GM19023 (cell line): ENCODE measurements at regions not wholly inside any gene's neighbourhood (a gene's known extent, or its start where the extent isn't known, plus 50 kb on each side); places are given as distances from the start of the nearest gene placed in this dataset.
"Not testable (repeated sequence)": the region's sequence is repeated elsewhere in the genome, so short reads cannot be mapped to it uniquely, and the experiment has no call there.

ENCODE experiments used
- ATAC-seq: cut with Tn5 transposase; IDR thresholded peaks from one replicate; pipeline ENCODE4 v1.9.1; 2021; ENCODE audit warnings: mild to moderate bottlenecking, moderate library complexity; ENCODE audit not compliant: unreplicated experiment

DNA sequence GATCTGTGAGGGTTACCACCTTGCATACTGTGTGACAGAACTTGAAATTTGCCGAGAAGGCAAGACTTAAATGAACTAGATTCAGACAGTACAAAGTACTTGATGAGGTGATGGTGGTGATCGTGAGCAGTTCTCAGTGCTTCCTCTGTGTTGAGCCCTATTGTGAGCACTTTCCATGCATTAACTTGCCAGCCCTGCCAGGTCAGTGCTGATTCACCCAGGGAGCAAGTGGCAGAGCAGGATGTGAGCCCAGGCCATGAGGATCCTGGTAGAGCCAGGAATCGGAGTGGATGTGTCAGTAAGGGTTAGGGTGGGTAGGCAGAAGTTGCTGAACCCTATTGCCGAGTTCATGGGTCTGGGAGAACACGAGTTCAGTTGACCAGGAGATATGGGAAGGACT is 4545.7 kb upstream of the TPTE start:
- not testable (repeated sequence) for ATAC-seq

DNA sequence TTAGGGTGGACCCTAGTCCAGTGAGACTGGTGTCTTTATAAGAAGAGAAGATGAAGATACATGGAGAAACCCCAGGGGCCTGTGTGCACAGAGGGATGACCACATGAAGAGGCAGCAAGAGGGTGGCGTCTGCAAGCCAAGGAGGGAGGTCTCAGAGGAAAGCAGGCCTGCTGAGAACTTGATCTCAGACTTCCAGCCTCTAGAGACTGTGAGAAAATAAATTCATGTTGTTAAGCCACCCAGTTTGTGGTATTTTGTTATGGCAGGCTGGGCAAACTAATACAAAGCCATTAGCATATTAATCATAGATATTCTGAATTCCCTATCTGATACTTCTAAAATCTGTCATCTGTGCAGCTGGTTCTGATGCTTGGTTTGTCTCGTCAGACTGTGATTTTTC is 4523.8 kb upstream of the TPTE start:
- ATAC-seq, result not testable (repeated sequence)

DNA sequence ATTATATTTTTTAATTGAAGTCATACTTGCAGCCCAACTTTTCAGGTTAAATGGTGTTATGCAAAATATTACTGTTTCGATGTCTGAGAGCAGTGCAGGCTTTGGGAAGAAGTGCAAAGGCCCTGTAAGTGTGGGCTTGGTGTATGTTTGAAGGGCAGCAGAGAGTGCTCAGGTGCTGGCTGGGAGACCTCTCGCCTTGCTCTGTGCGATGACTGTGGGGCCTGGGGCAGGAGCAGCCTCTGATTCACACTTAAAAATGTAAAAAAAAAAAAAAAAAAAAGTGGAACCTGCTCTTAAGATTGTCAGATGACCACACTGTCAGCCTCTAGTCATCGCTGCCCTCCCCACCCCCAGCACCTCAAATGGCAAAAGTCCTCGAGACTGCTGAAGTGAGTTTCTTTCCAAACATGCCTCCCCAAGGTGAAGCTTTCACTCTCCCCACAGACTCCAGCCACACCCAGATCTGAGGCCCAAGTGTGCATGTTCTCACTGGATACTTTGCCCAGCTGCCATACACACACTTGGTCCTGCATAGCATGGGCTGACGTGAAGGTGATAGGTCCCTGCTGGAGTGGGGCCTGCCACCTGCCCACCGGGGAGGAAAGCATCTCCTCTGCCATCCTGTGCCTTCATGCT is 4505.8 kb upstream of the TPTE start:
- not testable (repeated sequence) for ATAC-seq

GRCh38 chr21:6020460-6020859 is 4500.9 kb upstream of the TPTE start:
- not testable (repeated sequence) for ATAC-seq

DNA sequence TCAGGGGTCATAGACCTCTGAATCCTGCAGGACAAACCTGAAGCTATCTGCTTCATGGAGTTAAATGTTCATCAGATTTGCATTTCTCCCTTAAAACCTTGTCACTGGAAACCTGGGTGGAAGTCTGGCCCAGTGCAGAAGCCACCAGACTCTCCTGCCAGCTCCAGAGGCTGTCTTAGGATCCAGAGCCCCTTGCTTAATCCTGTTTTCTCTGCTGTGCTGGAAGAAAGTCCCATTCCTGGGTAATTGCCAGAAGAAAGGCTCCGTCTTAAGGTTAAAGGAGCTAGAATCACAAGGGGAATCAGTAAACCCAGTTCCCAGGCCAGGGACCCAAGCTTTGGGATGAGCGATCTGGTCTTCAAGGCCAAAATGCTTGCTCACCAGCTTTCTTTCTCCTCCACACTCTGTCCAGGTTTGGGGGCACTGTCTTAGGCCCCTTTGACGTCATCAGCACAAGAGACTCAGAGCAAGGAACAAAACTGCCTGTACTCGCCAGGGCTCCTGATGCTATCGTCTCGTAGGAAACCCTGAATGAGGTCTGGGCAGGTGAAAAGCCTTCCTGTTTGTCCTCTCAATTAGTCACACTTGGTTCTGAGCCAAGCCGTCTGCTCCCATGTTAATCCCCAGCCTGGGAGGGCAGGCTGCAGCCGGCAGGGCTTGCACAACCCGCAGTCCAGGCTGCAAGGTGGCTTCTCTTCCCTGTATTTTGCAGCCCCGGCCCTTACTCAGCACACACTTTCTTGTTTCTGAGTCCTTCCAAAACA is 4500.2 kb upstream of the TPTE start:
- ATAC-seq, result not testable (repeated sequence)

DNA sequence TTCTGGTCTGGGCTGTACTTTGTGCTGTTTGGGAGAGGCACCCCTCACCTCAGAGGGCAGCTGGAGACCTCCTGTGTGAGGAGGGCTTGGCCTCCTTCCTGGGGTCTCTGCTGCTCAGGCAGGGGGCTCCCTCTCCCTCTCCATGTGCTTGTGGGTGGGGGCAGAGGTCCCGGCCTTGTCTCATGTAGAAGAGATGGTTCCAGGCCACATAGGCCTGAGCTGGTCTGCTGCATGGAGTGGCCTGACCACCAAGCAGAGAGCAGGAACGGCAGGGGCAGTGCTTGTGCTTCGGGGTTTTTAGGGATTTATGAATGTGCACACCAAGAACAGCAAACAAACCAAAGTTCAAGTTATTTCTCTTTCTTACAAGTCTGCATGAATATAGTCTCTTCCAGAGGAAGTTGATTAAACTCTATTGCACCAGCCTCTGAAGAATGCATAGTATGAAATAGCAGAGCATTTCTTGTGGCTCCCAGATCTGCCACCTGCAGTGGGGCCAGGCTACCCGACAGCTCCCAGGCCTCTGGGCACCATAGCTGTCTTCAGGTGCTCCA is 4499.6 kb upstream of the TPTE start:
- not testable (repeated sequence) for ATAC-seq

GRCh38 chr21:6023331-6023730 is 4498.1 kb upstream of the TPTE start:
- ATAC-seq, result not testable (repeated sequence)

DNA sequence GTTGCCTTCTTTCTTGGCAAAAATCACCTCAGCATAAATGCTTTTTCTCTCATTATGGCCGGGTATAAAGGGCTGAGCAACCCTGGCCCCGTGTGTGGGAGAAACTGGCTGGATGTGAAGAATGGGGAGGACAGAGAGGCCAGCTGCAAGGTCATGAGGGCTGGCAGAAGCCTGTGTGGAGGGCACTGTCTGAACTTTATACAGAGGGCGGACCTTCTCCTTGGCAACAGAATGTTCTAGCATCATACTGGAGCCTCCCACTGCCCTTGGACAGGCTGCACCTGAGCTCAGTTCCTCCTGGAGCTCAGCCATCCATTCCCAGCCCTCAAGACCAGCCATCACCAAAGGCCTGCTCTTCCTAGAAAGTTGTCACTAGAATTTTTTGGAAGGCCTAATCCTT is 4496.2 kb upstream of the TPTE start:
- not testable (repeated sequence) for ATAC-seq

- not testable (repeated sequence) for ATAC-seq
Measured at GRCh38 chr21:6027497-6027896, 4493.9 kb upstream of the TPTE start.

DNA sequence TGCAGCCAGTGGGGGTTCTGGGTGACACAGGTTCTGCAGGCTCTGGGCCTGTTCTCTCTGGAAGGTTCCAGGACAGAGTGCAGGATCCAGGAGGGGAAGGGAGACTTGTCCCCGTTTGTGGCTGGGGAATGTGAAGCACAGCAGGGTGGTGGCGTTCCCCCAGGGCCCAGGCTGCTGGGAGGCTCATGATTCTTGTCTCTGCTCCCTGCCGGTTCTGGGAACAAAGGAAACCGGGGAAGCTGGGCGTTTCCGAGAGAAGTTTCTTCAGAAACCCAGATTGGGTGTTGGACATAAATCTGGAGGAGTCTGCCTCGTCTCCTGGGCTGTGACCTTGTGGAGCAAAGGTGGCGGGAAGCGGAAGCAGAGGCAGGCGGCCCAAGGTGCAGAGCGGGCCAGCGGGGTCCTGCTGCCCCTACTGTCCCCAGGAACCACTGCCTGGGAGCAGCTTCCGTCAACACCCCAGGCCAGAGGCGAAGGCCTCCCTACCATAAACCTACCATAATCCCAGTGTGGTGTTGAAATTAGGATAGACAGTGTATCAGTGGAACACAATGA is 4487.2 kb upstream of the TPTE start:
- ATAC-seq, result not testable (repeated sequence)

- ATAC-seq, result not testable (repeated sequence)
Measured at GRCh38 chr21:6034820-6035473, 4486.4 kb upstream of the TPTE start.

GRCh38 chr21:6035474-6036155 is 4485.8 kb upstream of the TPTE start:
- ATAC-seq, result not testable (repeated sequence)

DNA sequence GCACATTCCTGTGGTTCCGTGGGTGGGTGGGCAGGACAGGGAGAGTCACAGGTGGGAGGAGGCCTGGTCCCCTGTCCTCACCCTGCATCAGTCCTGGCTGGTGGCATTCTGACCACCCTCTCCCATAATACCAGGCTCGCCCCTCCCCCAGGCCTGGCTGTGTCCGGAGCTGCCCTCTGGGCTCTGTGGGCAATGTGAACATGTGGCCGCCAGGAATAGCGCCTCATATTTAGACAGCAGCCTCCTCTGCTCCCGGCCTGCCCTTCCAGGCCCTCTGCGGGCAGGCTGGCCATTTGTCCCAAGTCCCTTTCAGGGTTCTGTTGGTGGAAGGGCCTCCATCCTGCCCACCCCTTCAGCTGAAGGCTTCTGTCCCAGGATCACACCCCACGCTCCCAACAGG is 4482.2 kb upstream of the TPTE start:
- not testable (repeated sequence) for ATAC-seq

DNA sequence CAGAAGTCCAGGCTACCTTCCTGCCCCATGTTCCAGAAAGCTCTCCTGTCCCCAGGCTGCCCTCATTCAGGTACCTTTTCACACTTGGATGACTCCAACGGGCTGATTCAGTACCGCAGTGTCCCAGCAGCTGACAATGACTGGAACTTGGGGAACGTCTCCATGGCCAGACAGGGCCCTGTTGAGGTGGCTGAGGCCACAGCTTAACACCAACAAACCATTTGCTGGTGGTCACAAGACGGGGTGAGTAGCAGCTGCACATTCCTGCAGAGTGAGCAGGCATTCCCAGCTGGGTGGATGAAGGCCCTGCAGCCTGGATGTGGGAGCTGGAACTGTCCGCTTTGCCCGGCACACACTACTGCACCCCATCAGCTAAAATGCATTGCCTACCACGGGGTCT is 4481.3 kb upstream of the TPTE start:
- ATAC-seq, result not testable (repeated sequence)

DNA sequence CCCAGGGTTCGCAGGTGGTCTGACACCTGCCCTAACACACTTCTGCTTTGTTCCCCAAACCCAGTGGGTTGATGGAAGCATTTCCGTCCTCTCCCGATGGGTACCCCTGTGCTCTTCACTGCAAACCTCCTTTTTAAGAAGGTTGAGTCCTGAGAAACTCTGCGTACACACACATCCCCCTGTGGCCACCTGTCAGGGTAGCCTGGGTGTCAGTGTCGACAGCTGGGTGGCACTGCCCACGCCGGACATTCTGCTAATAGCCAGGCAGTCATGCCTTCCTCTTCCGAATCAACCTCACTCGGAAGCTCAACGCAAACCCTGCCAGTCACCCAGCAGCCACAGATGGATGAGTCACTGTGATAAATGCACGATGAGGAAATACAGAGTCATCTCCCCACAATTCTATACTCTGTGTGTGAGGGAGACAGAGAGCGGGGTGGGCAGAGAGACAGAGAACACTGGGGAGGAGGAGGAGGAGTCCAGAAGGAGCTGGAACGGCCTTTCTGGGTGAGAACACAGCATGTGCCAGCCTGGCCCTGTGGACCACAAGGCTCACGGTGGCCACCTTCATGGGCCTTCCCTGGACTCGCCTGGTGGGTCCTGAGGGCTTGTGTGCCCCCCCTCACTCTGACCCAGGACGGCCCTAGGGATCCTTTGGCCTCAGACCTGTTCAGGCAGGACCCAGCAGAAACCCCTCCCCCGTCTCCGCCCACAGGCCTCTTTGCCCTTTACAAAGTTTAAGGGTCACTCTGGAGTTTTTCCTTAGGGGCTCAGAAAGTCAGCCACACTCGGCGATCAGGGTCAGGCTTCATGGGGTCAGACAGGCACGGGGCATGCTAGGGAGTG is 4477.7 kb upstream of the TPTE start:
- not testable (repeated sequence) for ATAC-seq

GRCh38 chr21:6044695-6045094 is 4476.7 kb upstream of the TPTE start:
- not testable (repeated sequence) for ATAC-seq

- not testable (repeated sequence) for ATAC-seq
Measured at GRCh38 chr21:6049930-6050329, 4471.5 kb upstream of the TPTE start.

- ATAC-seq, result not testable (repeated sequence)
Measured at GRCh38 chr21:6052109-6052508, 4469.3 kb upstream of the TPTE start.

GRCh38 chr21:6053145-6053544 is 4468.2 kb upstream of the TPTE start:
- not testable (repeated sequence) for ATAC-seq

GRCh38 chr21:6058997-6059396 is 4462.4 kb upstream of the TPTE start:
- not testable (repeated sequence) for ATAC-seq
